ENCODE measurements at regions not wholly inside any gene's neighbourhood (a gene's known extent, or its start where the extent isn't known, plus 50 kb on each side); places are given as distances from the start of the nearest gene placed in this dataset.

GRCh38 chr19:28284389-28284788, 928.6 kb downstream of the UQCRFS1 start:
- TF ChIP-seq POLR2A (IDR thresholded peaks at IDR 0.05), result no peak
- TF ChIP-seq, protein P1, sequence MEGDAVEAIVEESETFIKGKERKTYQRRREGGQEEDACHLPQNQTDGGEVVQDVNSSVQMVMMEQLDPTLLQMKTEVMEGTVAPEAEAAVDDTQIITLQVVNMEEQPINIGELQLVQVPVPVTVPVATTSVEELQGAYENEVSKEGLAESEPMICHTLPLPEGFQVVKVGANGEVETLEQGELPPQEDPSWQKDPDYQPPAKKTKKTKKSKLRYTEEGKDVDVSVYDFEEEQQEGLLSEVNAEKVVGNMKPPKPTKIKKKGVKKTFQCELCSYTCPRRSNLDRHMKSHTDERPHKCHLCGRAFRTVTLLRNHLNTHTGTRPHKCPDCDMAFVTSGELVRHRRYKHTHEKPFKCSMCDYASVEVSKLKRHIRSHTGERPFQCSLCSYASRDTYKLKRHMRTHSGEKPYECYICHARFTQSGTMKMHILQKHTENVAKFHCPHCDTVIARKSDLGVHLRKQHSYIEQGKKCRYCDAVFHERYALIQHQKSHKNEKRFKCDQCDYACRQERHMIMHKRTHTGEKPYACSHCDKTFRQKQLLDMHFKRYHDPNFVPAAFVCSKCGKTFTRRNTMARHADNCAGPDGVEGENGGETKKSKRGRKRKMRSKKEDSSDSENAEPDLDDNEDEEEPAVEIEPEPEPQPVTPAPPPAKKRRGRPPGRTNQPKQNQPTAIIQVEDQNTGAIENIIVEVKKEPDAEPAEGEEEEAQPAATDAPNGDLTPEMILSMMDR (IDR thresholded peaks at IDR 0.05), result no peak
- intact Hi-C loops (cut with DNase I), result no loop called here
- DNase-seq (no peak), ATAC-seq (no peak)
- Histone ChIP-seq H3K4me3 (no peak overlapping the region), H3K27me3 (peaks cover 0 to 3% (median 0%) of the 10 kb centered on the region in 9 donors), H3K4me1 (peaks cover 0 to 11% (median 0%) of the 10 kb centered on the region in 12 donors), H3K36me3 (no peaks in the 10 kb centered on the region), H3K27ac (no peak overlapping the region), H3K9me3 (peaks cover 0 to 9% (median 0%) of the 10 kb centered on the region in 12 donors)

- no peak for DNase-seq
- no peak for ATAC-seq
- Histone ChIP-seq H3K27me3 (peaks cover 0 to 3% (median 0%) of the 10 kb centered on the region in 9 donors), H3K27ac (no peak overlapping the region), H3K4me3 (no peak overlapping the region), H3K36me3 (no peaks in the 10 kb centered on the region), H3K4me1 (peaks cover 0 to 4% (median 0%) of the 10 kb centered on the region in 12 donors), H3K9me3 (peaks cover 0 to 9% (median 0%) of the 10 kb centered on the region in 12 donors)
- intact Hi-C loops (cut with DNase I), result no loop called here
- TF ChIP-seq, protein P1 (IDR thresholded peaks at IDR 0.05), result no peak
- TF ChIP-seq POLR2A (IDR thresholded peaks at IDR 0.05), result no peak
- WGBS, 4 donors, result 74 to 85% (median 77%) methylated on average over 2 of the region's 2 CpGs
Measured at GRCh38 chr19:28283592-28283991, 929.4 kb downstream of the UQCRFS1 start.

GRCh38 chr19:28281676-28282075, 931.3 kb downstream of the UQCRFS1 start:
- no peaks in the 10 kb centered on the region for H3K27me3 ChIP-seq
- intact Hi-C loops (cut with DNase I), result no loop called here
- no peaks in the 10 kb centered on the region for H3K36me3 ChIP-seq
- H3K4me3 ChIP-seq, result no peak overlapping the region
- H3K27ac ChIP-seq, result no peak overlapping the region
- WGBS, 4 donors, result 93 to 98% (median 96%) methylated on average over 1 of the region's 1 CpG
- DNase-seq (no peak), ATAC-seq (no peak)
- TF ChIP-seq POLR2A (IDR thresholded peaks at IDR 0.05), result no peak
- TF ChIP-seq, protein P1 (IDR thresholded peaks at IDR 0.05), result no peak
- no peaks in the 10 kb centered on the region for H3K4me1 ChIP-seq
- H3K9me3 ChIP-seq, result peaks cover 0 to 9% (median 0%) of the 10 kb centered on the region in 12 donors

DNA sequence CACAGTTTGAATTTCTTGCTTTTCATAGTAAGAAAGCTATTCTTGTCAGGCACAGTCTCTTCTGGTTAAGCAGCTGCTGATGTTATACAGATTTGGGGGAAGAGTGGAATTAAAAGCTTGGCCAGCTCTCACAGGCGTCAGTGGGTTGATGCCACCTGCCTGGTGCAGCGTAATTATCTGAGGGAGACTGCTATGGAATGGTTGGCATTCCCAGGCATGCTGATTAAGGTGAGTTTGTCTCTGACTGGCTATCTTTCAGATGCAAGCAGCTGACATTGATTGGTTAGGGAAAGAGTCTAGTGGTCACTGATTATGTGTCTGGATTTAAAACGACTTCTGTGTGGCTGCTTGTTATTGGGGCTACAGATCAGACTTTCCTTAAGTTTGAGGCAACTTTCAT, 948.4 kb downstream of the UQCRFS1 start:
- ATAC-seq (no peak), DNase-seq (no peak)
- Histone ChIP-seq H3K4me1 (no peaks in the 10 kb centered on the region), H3K4me3 (no peak overlapping the region), H3K36me3 (no peaks in the 10 kb centered on the region), H3K9me3 (peaks cover 0 to 11% (median 0%) of the 10 kb centered on the region in 12 donors), H3K27me3 (no peaks in the 10 kb centered on the region), H3K27ac (no peak overlapping the region)
- WGBS, 4 donors, result 16 to 43% (median 28%) methylated on average over 3 of the region's 3 CpGs
- intact Hi-C loops (cut with DNase I), result no loop called here
- TF ChIP-seq, protein P1 (IDR thresholded peaks at IDR 0.05), result no peak
- TF ChIP-seq POLR2A (IDR thresholded peaks at IDR 0.05), result no peak

Data from heart left ventricle (tissue), 16 donors.